Kidney tubule cell (primary cell): ENCODE measurements at regions not wholly inside any gene's neighbourhood (a gene's known extent, or its start where the extent isn't known, plus 50 kb on each side); places are given as distances from the start of the nearest gene placed in this dataset.
"Not testable (repeated sequence)": the region's sequence is repeated elsewhere in the genome, so short reads cannot be mapped to it uniquely, and the experiment has no call there.

Experiments used
- DNase-seq: peaks from one replicate; pipeline ENCODE4 v3.0.0-alpha.2; 2018; ENCODE audit warnings: low spot score

DNA sequence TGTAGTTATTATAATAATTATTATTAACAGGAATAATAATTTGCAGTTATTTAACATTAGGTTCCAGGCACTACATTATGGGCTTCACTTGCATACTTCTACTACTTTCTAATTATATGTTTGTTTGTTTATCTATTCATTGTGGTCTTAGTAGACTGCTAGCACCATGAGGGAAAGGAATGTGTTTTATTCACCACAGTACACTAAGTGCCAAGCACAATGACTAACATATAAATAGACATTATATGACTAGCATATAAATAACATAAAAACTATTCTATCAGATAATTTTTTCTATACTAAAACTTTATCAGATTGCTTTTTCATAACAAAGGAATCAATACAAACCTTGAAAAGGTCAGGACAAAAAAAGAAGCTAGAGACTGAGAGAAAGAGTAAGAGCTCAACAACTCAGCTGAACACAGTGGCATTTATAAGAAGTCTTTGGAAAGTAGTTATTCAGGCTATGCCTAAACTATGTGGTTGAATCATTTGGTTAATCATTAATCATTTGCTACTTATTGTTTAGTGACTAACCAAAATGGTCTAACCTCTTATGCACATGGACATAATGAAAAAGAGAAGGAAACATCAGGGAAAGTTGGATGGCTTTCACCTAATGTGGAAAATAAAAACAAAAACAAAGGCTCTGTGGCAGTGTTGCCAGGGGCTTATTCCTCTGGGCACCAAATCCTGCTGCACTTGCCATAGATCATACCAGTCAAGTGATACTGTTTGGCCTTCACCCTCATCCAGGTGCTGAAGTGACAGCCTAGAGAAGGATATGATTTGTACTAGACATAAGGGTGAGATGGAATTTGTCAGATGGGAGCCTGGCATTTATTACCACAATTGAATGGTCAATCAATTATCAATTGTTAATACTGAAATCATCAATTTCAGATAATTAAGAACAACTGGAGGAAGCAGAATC is 174.9 kb downstream of the ETAA1 start:
- peak; percentile 97 for DNase-seq

DNA sequence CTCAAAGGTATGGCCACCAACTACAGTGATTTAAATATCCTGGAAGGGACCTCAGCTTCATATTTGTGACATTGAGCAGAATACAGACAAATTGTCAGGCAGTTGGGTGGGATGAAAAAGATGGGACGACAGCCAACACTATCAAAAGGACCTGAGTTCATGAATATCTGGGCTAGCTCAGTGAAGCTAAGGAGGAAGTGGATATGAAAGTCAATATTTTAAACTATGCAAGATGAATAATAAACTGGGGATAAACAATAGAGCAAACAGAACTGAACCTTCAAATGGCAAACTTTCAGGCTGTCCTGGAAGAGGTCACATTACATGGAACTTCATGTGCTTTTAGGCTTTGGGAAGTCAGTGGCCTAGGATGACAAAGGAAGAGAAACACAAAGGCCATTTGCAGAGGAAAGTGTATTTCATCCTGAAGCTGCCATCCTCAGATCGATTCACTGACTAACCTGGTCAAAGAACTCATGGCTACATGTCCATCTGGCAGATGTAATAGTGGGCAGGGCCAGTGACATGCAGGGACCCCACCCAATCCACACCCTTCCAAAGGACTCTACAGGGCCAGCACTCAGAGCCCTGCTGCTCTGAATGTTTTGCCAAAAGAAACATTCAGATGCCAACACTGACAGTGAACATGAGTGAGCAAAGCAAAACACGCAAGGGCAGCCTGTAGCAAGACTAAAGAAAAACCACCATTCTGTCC is 175.7 kb downstream of the ETAA1 start:
- DNase-seq = peak; percentile 39

DNA sequence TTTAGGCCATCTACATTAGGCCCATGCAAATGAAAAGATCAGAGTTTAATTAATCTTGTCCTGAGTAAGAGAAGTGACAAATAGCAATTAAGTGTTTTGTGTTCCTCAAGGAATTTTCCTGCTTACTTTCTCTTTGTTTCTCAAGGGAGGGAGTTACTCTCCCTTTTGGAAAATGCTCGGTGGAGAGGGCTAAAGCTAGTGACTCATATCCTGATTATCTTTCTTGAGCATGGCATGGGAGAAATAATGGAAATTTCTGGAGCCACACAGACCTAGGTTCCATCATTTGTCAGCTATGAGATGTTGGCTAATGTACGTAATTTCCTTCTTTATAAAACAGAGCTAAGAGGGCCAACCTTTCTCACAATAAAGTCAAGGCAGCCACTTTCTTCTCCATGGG is 177.1 kb downstream of the ETAA1 start:
- peak; percentile 66 for DNase-seq

DNA sequence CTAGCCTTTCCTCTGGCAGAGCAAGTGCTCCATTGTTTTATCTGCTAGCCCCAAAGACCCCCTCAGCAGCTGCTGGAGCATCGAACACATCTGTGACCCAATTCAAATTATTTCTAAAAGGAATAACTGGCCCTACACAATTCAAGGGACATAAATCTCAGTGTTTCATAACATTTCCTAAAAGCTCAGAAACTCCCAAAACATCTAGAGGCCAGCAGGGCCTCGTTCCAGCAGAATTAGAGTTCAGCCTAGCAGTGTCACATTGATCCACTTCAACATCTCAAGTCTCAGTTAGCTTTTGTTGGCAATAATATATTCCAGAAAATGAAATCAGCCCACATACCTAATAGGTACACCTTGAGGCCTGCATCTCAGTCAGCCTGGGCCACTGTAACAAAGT is 179.1 kb downstream of the ETAA1 start:
- DNase-seq = no peak

DNA sequence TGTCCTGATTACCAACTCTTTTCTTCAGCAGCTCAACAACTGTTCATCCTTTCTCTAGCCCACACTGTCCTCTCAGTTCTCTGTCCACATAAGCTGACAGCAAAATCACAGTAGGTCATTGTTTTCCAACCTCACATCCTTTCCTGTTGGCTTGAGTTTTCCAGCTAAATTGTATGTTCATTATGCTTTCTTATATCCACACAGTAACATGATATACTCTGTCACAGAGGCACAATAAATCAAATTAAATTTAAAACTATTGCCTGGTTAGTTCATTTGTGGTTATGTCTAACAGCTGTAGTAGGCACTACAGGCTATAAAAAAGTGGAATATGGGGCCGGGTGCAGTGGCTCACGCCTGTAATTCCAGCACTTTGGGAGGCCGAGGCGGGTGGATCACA is 179.9 kb downstream of the ETAA1 start:
- DNase-seq = no peak

DNA sequence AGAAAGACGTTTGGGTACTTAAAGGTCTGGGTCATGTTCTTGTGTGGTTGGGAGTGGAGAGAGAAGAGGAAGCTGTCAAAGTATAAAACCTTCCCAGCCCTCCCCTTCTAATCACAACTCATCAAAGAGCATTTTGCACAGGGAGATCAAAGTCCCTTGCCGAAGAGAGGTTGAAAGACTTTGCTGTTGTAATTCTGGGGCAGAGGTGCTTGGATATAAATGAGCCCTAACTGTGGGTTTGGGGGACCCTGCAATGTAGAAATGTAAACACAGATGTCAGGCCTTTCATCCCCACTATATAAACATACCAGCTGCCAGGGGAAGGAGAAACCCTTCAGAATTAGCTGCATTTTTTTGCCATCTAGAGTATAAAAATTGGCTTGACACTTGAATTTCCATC is 182.1 kb downstream of the ETAA1 start:
- no peak for DNase-seq

DNA sequence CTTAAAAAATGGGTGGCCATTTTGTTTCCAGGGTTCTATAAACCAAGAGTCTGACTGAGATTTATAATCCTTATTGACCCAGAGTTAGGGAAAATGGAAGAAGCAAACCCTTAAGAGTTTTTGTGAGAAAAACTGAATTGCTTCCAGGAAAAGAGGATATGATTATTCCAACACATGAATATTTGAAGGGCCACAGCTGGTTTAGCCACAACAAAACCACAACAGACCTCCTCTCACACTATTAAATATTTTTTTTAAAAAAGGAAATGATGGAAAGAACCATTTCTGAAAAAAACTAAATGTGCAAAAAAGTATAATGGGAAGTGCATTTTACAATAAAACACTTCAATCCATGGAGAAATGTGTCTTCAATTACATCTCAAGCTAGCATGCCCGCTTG is 182.7 kb downstream of the ETAA1 start:
- DNase-seq = no peak

DNA sequence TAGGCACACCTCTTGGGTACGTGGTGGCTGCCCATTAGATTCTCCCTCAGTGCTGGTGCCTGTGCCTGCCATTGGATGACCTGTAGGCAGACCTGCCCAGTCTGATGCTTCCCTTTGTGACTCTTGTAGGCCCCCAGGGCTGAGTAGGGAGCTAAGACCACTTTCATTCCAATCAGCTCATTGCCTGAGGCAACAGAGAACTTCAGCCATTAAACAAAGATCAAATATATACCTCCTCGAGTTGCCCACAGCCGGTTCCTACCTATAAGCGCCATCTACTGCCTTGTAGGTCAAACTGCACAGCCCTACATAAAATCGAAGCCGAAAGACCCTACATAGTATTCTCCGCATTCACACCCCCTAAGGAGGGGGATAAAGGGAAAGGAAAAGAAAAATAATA is 184.6 kb downstream of the ETAA1 start:
- no peak for DNase-seq

DNA sequence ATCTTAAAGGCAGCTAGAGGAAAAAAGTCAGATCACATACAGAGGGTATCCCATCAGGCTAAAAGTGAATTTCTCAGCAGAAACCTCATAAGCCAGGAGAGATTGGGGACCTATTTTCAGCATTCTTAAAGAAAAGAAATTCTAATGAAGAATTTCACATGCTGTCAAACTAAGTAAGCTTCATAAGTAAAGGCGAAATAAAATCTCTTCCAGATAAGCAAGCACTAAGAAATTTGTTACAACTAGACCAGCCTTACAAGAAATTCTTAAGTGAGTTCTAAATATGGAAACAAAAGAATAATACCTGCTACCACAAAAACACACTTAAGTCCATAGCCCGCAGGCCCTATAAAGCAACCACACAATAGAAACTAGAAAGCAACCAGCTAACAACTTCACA is 186.1 kb downstream of the ETAA1 start:
- no peak for DNase-seq

DNA sequence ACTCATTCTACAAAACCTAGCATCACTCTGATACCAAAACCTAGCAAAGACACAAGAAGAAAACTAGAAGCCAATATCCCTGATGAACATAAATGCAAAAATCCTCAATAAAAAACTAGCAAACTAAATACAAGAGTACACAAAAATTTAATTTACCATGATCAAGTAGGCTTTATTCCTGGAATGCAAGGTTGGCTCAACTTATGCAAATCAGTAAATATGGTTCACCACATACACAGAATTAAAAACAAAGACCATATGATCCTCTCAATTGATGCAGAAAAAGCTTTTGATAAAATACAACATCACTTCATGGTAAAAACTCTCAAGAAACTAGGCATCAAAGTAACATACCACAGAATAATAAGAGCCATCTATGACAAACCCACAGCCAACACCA is 188.3 kb downstream of the ETAA1 start:
- no peak for DNase-seq

DNA sequence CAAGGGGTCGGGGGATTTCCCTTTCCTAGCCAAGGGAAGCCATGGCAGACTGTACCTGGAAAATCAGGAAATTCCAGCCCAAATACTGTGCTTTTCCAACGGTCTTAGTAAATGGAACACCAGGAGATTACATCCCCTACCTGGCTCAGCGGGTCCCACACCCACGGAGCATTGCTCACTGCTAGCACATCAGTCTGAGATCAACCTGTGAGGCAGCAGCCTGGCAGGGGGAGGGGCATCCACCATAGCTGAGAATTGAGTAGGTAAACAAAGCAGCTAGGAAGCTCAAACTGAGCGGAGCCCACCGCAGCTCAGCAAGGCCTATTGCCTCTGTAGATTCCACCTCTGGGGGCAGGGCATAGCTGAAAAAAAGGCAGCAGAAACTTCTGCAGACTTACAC is 192.0 kb downstream of the ETAA1 start:
- DNase-seq = not testable (repeated sequence)

DNA sequence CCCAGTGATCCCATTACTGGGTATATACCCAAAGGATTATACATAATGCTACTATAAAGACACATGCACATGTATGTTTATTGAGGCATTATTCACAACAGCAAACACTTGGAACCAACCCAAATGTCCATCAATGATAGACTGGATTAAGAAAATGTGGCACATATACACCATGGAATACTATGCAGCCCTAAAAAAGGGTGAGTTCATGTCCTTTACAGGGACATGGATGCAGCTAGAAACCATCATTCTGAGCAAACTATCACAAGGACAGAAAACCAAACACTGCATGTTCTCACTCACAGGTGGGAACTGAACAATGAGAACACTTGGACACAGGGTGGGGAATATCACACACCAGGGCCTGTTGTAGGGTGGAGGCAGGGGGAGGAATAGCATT is 197.4 kb downstream of the ETAA1 start:
- DNase-seq = not testable (repeated sequence)

DNA sequence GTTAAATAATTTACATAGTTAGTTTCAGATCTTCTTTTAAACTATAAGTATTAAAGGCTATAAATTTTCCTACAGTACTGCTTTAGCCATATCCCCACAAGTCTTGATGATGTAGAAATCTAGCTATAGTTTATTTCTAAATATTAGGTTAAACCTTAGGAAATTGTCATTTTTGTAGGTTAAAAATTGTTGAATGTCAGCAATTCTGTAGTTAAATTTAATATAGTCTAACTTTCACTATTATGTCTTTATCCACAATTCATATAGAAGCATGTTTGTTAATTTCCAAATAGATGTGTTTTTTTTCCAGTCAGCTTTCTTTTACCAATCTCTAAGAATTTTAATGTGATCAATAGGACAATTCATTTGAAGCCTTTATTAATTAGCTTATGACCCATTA is 199.7 kb downstream of the ETAA1 start:
- DNase-seq = no peak

DNA sequence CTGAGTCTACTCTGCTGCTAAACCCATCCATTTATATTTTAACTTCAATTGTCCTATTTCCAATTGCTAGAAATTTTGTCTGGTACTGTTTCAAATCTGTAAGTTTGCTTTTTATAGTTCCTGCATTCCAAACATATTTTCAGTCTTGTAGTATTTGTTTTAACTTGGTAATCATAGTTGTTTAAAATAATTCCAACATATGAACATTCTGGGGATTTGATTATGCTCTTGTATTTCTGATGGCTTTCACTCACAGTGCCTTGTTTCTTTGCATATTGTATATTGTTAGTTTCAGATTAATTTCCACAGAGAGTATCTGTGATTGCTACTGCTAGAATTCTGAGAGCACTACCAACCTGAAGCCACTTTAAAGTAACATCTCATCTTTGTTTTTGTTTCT is 202.4 kb downstream of the ETAA1 start:
- DNase-seq = no peak

DNA sequence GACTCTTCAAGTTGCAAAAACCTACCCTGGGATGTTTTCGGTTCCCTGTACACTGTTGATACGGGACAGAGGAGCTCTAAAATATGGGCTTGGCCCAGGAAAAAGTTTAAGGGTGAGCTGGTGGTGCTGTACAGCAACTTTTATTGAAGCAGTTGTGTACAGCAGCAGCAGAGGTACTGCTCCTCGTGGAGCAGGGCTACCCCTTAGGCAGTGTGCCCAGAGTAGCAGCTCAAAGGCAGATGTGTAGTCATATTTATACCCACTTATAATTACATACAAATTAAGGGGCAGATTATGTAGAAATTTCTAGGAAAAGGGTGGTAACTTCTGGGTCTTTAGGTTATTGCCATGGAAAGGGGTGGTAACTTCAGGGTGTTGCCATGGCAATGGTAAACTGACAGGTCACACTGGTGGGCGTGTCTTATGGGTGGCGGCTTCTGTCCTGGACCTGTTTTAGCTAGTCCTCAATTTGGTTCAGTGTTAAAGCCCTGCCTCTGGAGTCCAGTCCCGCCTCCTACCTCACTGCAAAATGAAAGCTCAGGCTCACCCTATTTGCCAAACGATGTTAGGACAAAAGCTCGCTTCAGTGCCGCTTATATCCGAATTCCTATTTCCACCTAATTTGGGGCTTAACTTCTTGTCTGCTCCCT is 203.2 kb downstream of the ETAA1 start:
- no peak for DNase-seq

DNA sequence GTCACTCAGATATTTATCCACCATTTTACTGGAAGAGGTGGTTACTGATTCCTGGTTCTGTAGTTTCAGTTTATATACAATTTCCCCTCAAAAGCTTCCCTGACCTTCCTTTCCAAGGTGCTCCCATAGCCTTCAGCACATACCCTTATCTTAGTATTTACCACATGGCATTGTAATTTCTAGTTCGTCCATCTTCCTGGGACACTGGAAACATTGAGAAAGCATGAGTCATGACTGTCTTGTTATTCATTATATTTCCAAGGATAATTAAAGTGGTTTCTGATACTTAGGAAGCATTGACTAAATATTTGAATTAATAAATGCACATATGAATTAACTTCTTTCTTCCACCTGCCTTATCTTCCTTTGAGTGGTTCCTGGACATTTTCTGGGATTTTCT is 203.8 kb downstream of the ETAA1 start:
- peak; percentile 72 for DNase-seq

DNA sequence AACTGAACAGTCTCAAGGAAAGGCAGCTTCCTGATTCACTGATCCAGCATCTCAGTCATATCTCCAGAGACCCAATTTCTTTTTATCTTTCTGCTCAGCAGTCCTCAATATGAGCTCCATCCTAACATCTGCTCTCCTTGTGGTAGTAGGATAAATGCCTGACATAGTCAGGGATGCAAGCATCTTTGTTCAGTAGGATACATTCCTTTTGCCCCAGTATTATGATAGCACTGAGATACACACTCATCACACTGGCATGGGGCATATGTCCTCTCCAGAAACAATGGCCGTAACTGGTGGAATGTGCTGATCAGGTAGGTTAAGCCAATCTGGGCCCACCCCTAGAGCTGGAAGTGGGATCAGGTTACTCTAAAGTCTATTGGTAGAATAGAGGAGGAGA is 207.2 kb downstream of the ETAA1 start:
- peak; percentile 17 for DNase-seq

DNA sequence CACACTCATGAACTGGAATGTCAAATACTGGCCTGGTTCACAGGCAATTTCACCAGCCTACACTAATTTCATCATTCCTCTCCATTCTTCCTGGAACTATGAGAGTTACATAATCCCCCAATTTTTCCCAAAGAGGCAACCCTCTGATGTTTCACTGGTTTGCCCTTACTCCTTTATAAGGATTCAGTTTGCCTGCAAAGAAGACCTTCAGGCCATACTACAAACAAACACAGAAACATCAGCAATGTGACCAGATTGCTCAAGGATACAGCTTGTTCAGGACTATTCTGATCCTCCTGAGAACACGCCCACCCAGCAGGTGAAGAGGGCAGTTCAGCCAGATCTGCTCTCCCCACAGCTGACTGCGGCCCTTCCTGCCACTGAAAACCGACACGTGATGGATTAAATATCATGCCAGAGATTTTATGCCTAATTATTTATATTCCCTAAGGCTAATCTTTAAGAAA is 215.5 kb downstream of the ETAA1 start:
- DNase-seq = no peak

DNA sequence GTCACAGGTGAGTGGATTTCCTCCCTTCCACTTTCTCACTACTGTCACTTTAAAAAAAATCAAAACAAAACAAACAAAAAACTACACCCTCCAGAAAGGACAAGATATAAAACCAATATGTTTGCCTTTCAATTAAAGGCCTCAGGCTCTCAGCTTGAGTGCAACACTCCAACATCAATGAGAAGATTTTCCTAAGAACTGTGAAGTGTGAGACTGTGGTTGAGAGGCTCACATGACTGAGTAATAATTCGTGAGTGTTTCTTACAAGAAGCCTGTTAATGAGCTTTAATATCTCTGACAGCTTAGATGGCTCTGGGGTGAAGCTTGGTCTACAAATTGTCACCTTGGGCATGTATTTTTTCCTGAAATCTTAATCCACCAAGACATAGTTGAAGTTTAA is 216.1 kb downstream of the ETAA1 start:
- no peak for DNase-seq

DNA sequence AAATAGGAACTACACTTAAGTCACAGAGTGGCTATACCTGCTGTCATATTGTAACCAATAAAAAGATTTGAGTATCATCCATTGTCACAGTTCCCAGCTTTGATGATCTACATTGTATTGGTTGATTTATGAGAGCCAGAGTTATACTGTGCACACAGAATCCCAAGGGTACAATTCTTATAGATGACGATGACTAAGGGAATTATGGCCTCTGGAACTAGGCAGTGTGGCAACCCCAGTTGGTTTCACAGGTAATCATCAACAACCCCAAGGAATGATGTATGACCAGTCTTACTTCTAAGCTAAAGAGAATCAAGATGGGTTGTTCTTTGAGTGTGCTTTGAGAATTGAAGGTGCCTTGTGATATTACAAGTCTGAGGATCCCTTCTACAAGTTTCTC is 217.3 kb downstream of the ETAA1 start:
- no peak for DNase-seq

DNA sequence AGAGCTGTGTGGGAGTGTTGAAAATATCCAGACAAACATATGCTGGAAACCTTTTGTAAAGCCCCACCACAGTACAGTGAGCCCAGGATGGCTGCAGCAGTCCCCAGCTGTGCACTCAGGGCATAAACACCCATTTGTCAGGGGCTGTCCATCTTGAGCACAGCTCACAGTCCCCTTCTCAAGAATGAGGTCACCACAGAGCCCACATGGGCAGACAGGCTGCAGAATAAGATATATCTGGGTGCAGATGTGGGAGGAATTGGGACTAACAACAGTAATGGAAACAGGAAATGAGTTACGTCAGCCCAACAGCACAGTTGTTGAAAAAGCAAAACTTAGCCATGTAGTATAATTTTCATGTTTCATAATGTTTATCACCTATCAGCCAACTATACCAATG is 219.6 kb downstream of the ETAA1 start:
- no peak for DNase-seq

DNA sequence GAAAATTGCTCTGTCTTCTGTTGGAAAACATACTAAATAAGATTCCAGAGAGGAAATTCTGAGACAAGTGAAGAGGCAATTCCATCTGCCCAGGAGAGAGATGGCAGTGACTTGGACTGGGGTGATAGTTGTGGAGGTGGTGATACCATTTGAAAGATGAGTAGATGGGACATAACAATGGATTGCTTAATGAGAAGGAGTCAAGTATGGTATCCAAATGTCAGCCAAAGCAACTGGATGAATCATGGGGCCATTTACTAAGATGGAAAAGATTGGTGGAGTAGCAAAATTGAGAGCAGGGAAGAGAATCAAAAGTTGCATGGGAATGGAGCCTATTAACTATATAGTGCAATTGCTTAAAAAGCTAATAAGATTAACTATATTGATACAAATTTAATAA is 222.1 kb downstream of the ETAA1 start:
- no peak for DNase-seq

DNA sequence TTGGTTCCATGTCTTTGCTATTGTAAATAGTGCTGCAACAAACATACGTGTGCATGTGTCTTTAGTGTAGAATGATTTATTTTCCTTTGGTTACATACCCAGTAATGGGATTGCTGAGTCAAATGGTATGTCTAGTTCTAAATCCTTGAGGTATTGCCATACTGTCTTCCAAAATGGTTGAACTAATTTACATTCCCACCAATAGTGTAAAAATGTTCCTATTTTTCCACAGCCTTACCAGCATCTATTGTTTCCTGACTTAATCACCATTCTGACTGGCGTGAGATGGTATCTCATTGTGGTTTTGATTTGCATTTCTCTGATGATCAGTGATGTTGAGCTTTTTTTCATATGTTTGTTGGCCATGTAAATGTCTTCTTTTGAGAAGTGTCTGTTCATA is 226.6 kb downstream of the ETAA1 start:
- not testable (repeated sequence) for DNase-seq
